GM21528 (cell line): ENCODE measurements at regions not wholly inside any gene's neighbourhood (a gene's known extent, or its start where the extent isn't known, plus 50 kb on each side); places are given as distances from the start of the nearest gene placed in this dataset.

Experiments
- ATAC-seq: cut with Tn5 transposase; IDR thresholded peaks from one replicate; pipeline ENCODE4 v1.9.1; 2021; ENCODE audit warnings: mild to moderate bottlenecking, moderate library complexity; ENCODE audit not compliant: unreplicated experiment, low FRiP score

- no peak for ATAC-seq
Observed at GRCh38 chr13:44232774-44233173, 140.8 kb upstream of the SERP2 start.

- no peak for ATAC-seq
Observed at GRCh38 chr13:44234566-44234965, 139.1 kb upstream of the SERP2 start.

GRCh38 chr13:44236370-44236769, 137.3 kb upstream of the SERP2 start:
- ATAC-seq, result no peak

DNA sequence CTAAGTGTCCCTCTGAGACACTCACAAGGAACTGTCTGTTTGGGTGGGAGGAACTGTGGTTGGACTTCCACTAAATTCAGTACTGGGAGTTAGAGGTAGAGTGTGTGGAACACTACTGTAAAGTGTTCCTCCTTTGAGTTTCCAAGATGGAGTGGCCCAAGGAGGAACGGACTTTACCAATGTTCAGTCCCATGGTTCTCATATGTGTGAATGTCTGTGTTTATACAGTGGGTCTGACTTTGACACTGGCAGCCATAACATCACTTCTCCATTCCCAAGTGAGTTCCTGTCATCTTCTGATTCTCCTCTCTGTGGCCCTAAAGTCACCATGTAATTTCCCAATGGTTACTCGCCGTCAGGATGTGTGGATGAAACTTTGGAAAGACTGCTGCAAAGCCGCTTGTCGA, 136.8 kb upstream of the SERP2 start:
- ATAC-seq, result no peak

DNA sequence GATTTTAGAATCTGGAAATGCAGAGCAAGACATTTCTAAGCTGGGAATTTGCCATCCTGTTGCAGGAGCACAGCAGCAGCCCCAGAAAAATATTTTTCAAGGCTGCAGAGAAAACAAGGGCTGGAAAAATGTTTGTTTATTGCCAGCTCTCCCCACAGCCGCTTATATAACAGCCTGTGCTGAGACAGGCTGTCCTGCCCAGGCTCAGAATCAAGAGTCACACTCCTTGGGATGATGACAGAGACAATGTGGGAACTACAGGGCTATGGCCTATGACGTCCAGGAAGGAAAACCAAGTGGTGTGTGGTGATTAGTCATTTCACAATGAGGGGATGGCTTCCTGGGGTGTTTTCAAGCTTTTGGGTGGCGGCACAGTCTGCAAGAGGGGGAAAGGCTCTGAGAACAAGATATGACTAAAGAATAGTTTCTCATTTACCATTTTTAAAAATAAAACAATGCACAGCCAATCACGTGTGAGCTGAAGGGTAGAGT, 136.3 kb upstream of the SERP2 start:
- ATAC-seq, result no peak

DNA sequence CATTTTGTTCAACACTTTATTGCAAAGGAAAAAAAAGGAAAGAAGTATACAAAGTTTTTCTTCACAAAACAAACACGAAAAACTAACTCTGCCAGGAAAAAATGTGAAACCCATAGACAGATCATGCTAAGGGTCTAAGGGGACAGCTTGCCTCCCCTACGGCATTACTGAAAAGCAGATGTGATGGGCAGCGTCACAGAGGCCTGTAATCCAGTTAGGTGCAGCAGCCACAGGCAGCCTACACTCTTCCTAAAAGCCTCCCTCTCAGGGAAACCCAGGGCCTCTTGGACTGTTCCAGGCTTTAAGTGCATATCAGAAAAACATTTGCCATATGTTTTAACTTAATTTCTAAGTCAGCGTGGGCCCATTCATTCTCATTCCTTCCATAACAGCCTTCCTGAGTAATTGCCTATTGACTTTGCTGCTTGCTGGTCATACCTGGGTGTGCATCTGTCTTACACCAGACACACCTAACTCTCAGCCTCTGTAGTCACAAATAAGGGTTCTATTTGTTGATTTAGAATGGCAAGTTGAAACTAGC, 135.7 kb upstream of the SERP2 start:
- ATAC-seq, result no peak

DNA sequence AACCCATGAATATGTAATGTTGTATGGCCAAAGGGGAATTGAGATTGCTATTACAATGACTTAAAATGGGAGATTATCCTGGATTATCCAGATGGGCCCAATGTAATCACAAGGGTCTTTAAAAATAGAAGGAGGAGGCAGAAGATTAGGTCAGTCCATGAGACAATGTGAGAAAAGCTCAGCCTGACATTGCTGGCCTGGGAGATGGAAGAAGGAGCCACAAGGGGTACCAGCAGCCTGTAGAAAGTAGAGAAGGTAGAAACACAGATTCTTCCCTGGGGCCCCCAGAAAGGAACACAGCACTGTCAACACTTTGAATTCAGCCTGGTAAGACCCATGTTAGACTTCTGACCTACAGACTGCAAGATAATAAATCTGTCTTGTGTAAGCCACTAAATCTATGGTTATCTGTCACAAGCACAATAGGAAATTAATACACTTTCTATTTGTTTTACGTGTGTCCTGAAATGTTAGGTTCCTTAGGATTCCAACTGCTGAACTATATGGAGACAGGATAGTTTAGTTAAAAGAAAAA, 132.9 kb upstream of the SERP2 start:
- ATAC-seq, result no peak

DNA sequence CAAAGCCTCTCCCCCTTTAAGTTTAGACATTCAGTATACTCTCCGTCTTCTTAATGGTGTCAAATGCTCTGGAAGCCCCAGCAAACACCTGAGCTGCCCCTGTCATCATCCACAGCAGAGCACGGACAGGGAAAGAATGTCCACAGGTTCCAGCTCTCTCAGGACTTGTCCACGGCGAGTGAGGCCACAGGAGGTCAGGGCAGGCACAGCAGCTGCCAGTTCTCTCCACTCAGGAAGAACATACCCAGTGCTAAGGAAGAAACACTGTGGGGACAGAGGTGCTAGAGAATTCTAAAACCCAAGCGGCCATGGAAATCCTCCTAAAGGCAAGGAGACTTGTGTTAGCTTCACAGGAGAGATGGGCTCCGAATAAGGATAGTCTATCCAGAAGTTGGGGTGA, 132.0 kb upstream of the SERP2 start:
- ATAC-seq, result no peak

- ATAC-seq, result no peak
Observed at GRCh38 chr13:44242766-44243165, 130.9 kb upstream of the SERP2 start.

- ATAC-seq, result no peak
Observed at GRCh38 chr13:44243198-44243857, 130.3 kb upstream of the SERP2 start.

DNA sequence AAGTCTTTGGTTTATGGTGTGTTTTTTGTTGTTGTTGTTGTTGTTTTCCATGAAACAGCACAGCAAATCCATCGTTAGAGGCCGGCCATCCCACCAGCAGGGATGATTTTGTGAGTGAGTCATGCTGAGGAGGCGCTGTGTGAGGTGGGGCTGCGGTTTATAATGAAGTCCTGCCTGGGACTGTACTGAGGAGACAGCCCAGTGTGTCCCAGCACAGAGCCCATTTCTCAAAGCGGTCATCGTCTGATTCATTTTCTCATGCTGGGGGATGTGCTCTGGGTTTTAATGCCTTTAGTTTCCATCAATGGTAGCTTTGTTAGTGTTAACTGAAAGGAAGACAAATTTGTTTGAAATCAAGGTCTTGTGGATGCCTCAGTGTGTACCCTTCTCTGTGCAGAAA, 129.3 kb upstream of the SERP2 start:
- ATAC-seq, result no peak

DNA sequence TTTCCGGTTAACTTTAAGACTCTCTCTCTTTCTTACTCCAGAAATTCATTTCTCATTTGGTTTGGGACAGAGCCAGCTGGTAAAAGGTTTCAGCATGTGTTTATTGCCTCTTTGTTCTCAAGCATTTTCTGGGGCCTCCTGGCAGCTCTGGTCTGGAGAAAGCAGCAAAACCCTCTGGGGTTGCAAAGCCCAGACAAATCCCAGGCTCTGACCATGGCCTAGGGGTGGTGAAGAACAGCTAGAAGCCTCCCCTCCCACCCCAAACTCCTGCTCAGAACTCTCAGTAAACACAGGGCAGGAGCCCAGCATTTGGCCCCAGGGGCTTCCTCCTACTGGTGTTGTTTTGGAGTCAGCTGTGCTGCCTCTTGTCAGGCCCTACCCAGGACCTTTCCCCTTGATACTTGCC, 124.2 kb upstream of the SERP2 start:
- no peak for ATAC-seq

GRCh38 chr13:44252938-44253337, 120.7 kb upstream of the SERP2 start:
- ATAC-seq, result no peak

DNA sequence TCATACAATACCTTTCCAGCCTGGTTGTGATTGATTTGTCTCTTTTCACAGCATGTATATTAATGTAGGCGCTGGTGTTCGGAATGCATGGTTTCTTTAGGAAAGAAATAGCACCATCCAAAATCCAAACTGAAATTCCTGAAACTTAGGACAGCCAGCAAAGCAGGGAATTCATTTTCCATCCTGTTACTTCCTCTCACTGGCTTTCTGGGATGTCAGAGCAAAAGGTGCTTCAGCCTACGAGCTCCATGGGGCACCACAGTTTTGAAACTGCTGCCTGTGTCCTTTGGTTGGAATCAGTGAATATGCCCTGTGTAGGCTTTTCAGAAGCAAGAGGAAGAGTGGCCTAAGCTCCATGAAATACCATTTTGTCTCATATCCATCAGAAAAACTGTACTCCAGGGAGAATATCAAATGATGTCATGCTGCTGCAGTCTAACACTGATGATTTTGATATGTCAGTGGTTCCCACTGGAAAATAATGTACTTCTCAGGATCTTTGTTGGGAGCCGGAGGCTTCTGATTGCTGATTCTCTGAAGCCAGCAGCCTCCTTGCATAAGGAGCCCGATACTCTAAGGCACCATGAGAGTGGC, 117.8 kb upstream of the SERP2 start:
- ATAC-seq, result no peak

DNA sequence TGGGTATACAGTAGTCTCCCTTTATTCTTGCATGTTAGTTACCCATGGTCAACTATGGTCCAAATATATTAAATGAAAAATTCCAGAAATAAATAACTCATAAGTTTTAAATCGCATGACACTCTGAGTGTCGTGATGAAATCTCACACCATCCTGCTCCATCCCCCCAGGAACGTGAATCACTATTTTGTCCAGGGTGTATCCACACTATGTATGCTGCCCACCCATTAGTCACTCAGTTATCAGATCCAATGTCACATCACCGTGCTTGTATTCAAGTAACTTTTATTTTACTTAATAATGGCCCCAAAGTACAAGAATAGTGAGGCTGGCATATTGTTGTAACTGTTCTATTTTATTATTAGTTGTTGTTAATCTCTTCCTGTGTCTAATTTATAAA, 115.8 kb upstream of the SERP2 start:
- no peak for ATAC-seq

DNA sequence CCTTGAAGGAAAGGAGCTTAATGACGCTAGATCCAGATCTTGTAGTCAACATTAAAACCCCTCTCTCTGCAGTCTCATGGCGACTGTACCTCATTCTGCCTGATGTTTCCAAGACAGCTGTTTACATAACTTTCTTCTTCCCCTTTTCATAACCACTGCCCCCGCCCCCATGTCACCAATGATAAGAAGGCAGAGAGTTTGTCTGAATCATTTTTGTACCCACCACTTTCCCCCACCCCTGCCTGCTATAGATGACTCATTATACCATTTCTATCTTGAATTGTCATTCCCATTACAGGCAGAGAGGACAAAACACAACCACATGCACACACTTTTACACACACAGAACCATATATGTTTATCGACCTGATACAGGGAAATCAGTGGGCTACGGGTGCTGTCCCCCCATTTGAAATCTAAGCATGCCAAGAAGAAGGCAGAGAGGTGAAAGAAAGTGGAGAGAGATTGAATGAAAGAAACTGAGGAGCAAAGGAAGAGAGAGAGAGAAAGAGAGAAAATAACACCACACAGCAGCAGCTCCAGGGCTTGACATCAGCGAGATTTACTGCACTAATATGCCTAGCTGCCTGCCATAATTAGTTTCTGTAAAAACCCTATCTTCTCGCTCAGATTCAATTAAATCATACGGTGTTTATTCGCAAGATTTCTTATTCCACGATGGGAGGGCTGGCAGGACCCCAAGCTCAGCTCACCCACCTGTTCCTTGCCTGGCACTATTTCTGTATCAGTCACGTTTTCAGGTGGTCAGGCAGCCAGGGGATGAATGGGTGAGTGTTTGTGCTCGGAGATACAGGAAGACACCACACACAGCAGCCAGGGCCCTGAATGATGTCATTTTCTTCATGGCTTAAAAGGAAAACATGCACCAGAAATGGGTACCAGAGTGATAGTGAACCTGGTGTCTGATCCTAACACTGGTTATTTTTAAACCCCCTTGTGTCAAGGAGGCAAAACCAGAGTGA, 114.3 kb upstream of the SERP2 start:
- ATAC-seq, result peak; percentile 64

DNA sequence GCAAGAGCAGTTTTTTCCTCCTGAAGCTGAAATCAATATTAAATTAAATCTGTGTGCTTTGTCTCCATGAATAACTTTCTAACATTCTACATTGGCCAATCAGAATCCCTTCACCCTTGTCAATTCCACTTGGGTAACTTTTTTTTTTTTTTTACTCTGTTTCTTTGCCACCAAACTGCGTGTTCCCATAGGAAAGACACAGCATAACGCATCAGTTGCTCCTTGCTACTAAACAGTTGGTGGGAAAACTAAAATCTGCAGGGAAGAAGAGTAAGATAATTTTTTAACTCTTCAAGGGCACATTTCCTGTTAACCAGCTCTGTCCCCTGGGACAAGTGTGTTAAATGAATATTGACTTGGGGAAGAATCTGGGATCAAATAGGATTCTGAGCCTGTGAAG, 113.3 kb upstream of the SERP2 start:
- no peak for ATAC-seq

GRCh38 chr13:44263751-44264620, 109.6 kb upstream of the SERP2 start:
- no peak for ATAC-seq

DNA sequence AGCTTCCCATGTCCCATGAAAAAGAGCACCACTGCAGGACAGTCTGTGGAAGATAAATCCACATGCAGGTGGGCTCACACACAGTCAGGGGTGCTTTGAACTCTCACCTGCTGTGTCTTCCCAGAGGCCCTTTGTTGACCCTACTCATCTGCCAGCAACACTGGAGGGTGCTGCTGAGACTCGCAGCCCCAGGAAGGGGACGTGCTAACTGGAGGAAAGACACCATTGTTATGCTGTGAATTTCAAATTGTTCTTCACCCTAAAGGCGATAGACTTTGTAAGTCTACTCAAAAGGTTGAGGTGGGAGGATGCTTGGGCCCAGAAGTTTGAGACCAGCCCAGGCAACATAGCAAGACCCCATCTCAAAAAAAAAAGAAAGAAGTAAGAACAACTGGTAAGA, 107.3 kb upstream of the SERP2 start:
- no peak for ATAC-seq

DNA sequence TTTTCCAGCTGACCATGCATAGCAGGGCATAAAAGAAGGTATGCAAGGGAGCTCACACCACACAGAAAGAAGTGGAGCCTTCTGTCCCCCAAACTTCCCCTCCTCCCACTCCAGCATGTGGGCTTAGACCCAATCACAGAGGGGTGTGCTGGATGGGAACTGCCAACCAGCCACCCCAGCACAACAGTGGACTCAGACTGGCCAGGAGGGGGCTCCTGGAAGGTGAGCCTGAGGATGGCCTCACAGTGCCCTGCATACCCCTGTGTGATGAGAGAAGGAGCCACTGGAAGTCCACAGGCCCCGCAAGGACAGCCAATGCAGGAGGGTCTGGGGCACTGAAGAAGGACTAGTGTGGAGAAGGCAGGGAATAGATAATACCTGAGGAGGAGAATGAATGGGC, 106.9 kb upstream of the SERP2 start:
- no peak for ATAC-seq
